AG09309 (cell line): ENCODE measurements at regions not wholly inside any gene's neighbourhood (a gene's known extent, or its start where the extent isn't known, plus 50 kb on each side); places are given as distances from the start of the nearest gene placed in this dataset.
"Not testable (repeated sequence)": the region's sequence is repeated elsewhere in the genome, so short reads cannot be mapped to it uniquely, and the experiment has no call there.

ENCODE experiments used
- DNase-seq: peaks from one replicate; pipeline ENCODE4 v3.0.0-alpha.2; 2010; ENCODE audit warnings: low read depth
- H3K4me3 ChIP-seq: 2 replicates; pipeline ENCODE4 v1.5.1; 2011; ENCODE audit warnings: mild to moderate bottlenecking, low read depth, low read length, moderate library complexity; ENCODE audit not compliant: control insufficient read depth
- CTCF ChIP-seq: IDR thresholded peaks from 2 replicates; pipeline ENCODE4 v1.5.1; 2011; ENCODE audit warnings: mild to moderate bottlenecking, low read depth, low read length, inconsistent platforms; ENCODE audit not compliant: insufficient read depth, control insufficient read depth; ENCODE audit errors: missing control alignments

GRCh38 chr13:59280297-59280696, 883.4 kb downstream of the DIAPH3 start:
- no peak overlapping the region for H3K4me3 ChIP-seq
- no peak for DNase-seq
- no peak for TF ChIP-seq CTCF

GRCh38 chr13:59281453-59281852, 882.3 kb downstream of the DIAPH3 start:
- no peak overlapping the region for H3K4me3 ChIP-seq
- DNase-seq, result no peak
- no peak for TF ChIP-seq CTCF

- H3K4me3 ChIP-seq, DNase-seq: not testable (repeated sequence)
These were observed 871.5 kb downstream of the DIAPH3 start for GRCh38 chr13:59292240-59292639.

- no peak for TF ChIP-seq CTCF
- no peak for DNase-seq
- no peak overlapping the region for H3K4me3 ChIP-seq
These were observed 864.1 kb downstream of the DIAPH3 start for GRCh38 chr13:59299584-59299983.

GRCh38 chr13:59300355-59301173, 863.2 kb downstream of the DIAPH3 start:
- TF ChIP-seq CTCF, result no peak

GRCh38 chr13:59301174-59301567, 862.6 kb downstream of the DIAPH3 start:
- DNase-seq, result no peak
- no peak for TF ChIP-seq CTCF
- no peak overlapping the region for H3K4me3 ChIP-seq

More at GRCh38 chr13:59300355-59301173, 863.2 kb downstream of the DIAPH3 start:
- H3K4me3 ChIP-seq, result no peak overlapping the region
- no peak for DNase-seq

GRCh38 chr13:59303433-59303832, 860.3 kb downstream of the DIAPH3 start:
- no peak overlapping the region for H3K4me3 ChIP-seq
- DNase-seq, result no peak
- TF ChIP-seq CTCF, result no peak
